WTC11 (cell line): ENCODE measurements at regions not wholly inside any gene's neighbourhood (a gene's known extent, or its start where the extent isn't known, plus 50 kb on each side); places are given as distances from the start of the nearest gene placed in this dataset.

ENCODE experiments used
- ATAC-seq: fragments of 200-7000 bp; cut with Tn5 transposase; 2 replicates; pipeline ENCODE4 v1.10.0; 2021; ENCODE audit warnings: mild to moderate bottlenecking, moderate library complexity
- CTCF ChIA-PET: fragments of 300-600 bp; sonication (Branson Sonifier 250); formaldehyde crosslinking; loops from one replicate; lab custom pipeline; 2021; ENCODE audit warnings: antibody characterized with exemption; lab: Charles Lee
- POLR2A ChIA-PET: fragments of 350-600 bp; sonication (Branson Sonifier 250); formaldehyde crosslinking; loops from one replicate; lab custom pipeline; 2021; ENCODE audit warnings: antibody characterized with exemption; lab: Charles Lee
- DNase-seq: peaks from one replicate; pipeline ENCODE4 v3.0.0; 2021; ENCODE audit warnings: low spot score
- H3K27ac Mint-ChIP-seq: 2 replicates; pipeline ENCODE4 v1.8.0; 2021; ENCODE audit warnings: mixed read lengths
- H3K27me3 Mint-ChIP-seq: 2 replicates; pipeline ENCODE4 v1.8.0; 2021; ENCODE audit warnings: low read depth, mild to moderate bottlenecking, moderate library complexity, mixed read lengths
- H3K36me3 Mint-ChIP-seq: 2 replicates; pipeline ENCODE4 v1.8.0; 2021; ENCODE audit warnings: mixed read lengths
- H3K4me1 Mint-ChIP-seq: 2 replicates; pipeline ENCODE4 v1.8.0; 2022; ENCODE audit warnings: mixed read lengths
- H3K4me3 Mint-ChIP-seq: 2 replicates; pipeline ENCODE4 v1.8.0; 2021; ENCODE audit warnings: mild to moderate bottlenecking, moderate library complexity, mixed read lengths
- H3K9me3 Mint-ChIP-seq: 2 replicates; pipeline ENCODE4 v1.8.0; 2021; ENCODE audit warnings: mixed read lengths
- AFF4 ChIP-seq: sonication (generic); formaldehyde crosslinking; IDR thresholded peaks from 2 replicates; pipeline ENCODE4 v1.8.1; 2023; ENCODE audit warnings: mild to moderate bottlenecking, missing genetic modification reagents, borderline replicate concordance
- ATF1 ChIP-seq: sonication (generic); formaldehyde crosslinking; IDR thresholded peaks from 2 replicates; pipeline ENCODE4 v1.8.1; 2023; ENCODE audit warnings: mild to moderate bottlenecking, moderate library complexity, missing genetic modification reagents
- CTCF ChIP-seq: fragments of 200-600 bp; IDR thresholded peaks from 2 replicates; pipeline ENCODE4 v1.8.0; 2022; ENCODE audit warnings: antibody characterized with exemption
- E2F1 ChIP-seq: sonication (generic); formaldehyde crosslinking; IDR thresholded peaks from 2 replicates; pipeline ENCODE4 v1.8.0; 2022; ENCODE audit warnings: mild to moderate bottlenecking, missing genetic modification reagents
- E2F5 ChIP-seq: sonication (generic); formaldehyde crosslinking; IDR thresholded peaks from 2 replicates; pipeline ENCODE4 v1.8.1; 2022; ENCODE audit warnings: mild to moderate bottlenecking, moderate library complexity, missing genetic modification reagents
- EMX1 ChIP-seq: fragments of 250-450 bp; sonication (Bioruptor Pico); IDR thresholded peaks from 2 replicates; pipeline ENCODE4 v1.8.0; 2021; ENCODE audit warnings: mild to moderate bottlenecking
- FOXJ3 ChIP-seq: sonication (generic); formaldehyde crosslinking; IDR thresholded peaks from 2 replicates; pipeline ENCODE4 v1.9.0; 2021; ENCODE audit warnings: missing genetic modification reagents, mild to moderate bottlenecking, borderline replicate concordance
- FOXP1 ChIP-seq: sonication (generic); formaldehyde crosslinking; IDR thresholded peaks from 2 replicates; pipeline ENCODE4 v1.8.0; 2022; ENCODE audit warnings: missing genetic modification reagents, mild to moderate bottlenecking, moderate library complexity, borderline replicate concordance
- GTF2I ChIP-seq: fragments of 250-450 bp; sonication (Bioruptor Pico); conservative IDR thresholded peaks from 2 replicates; pipeline ENCODE4 v1.4.0; 2021; ENCODE audit warnings: mild to moderate bottlenecking
- NFYB ChIP-seq: sonication (generic); formaldehyde crosslinking; conservative IDR thresholded peaks from 2 replicates; pipeline ENCODE4 v1.8.0; 2022; ENCODE audit warnings: low read depth, missing genetic modification reagents
- OVOL2 ChIP-seq: fragments of 250-450 bp; sonication (Bioruptor Pico); IDR thresholded peaks from 2 replicates; pipeline ENCODE4 v1.9.0; 2021; ENCODE audit warnings: mild to moderate bottlenecking, borderline replicate concordance
- SMAD3 ChIP-seq: sonication (generic); formaldehyde crosslinking; IDR thresholded peaks from 2 replicates; pipeline ENCODE4 v1.8.0; 2022; ENCODE audit warnings: missing genetic modification reagents, mild to moderate bottlenecking, borderline replicate concordance
- USF1 ChIP-seq: sonication (generic); formaldehyde crosslinking; IDR thresholded peaks from 2 replicates; pipeline ENCODE4 v1.8.0; 2022; ENCODE audit warnings: mild to moderate bottlenecking, missing genetic modification reagents
- ZNF121 ChIP-seq: sonication (generic); formaldehyde crosslinking; IDR thresholded peaks from 2 replicates; pipeline ENCODE4 v1.8.0; 2023; ENCODE audit warnings: missing genetic modification reagents
- ZNF219 ChIP-seq: sonication (generic); formaldehyde crosslinking; IDR thresholded peaks from 2 replicates; pipeline ENCODE4 v1.8.0; 2023; ENCODE audit warnings: missing genetic modification reagents, mild to moderate bottlenecking, borderline replicate concordance
- ZNF512 ChIP-seq: sonication (generic); formaldehyde crosslinking; IDR thresholded peaks from 2 replicates; pipeline ENCODE4 v1.8.1; 2022; ENCODE audit warnings: missing genetic modification reagents, borderline replicate concordance

- TF ChIP-seq ZNF121 (CRISPR knock-in tag) (no peak), ZNF512 (CRISPR knock-in tag) (no peak), OVOL2 (no peak), ZNF219 (CRISPR knock-in tag) (no peak)
These were observed 379.0 kb downstream of the CCER1 start (continued) for GRCh38 chr12:90575995-90576394.

GRCh38 chr12:90574676-90575075 is 380.3 kb downstream of the CCER1 start:
- peaks cover 4% of the 10 kb centered on the region; the same call in 1 of the 2 replicates for H3K4me1 Mint-ChIP-seq
- peaks cover 23% of the 10 kb centered on the region for H3K9me3 Mint-ChIP-seq
- POLR2A ChIA-PET = no interaction called here
- no peak for TF ChIP-seq ATF1 (CRISPR knock-in tag)
- TF ChIP-seq E2F5 (CRISPR knock-in tag) = no peak
- no peak for TF ChIP-seq CTCF
- no peak for TF ChIP-seq AFF4 (CRISPR knock-in tag)
- no peak for TF ChIP-seq E2F1 (CRISPR knock-in tag)
- no peak for TF ChIP-seq FOXJ3 (CRISPR knock-in tag)
- TF ChIP-seq GTF2I (CRISPR knock-in tag) = no peak
- TF ChIP-seq USF1 (CRISPR knock-in tag) = no peak
- TF ChIP-seq NFYB = no peak
- no peak for TF ChIP-seq SMAD3 (CRISPR knock-in tag)
- no peak for TF ChIP-seq EMX1
- TF ChIP-seq FOXP1 = no peak
- peak overlapping the region; percentile 42; the same call in 1 of the 2 replicates for H3K27ac Mint-ChIP-seq
- ATAC-seq (no peak), DNase-seq (no peak)
- no peak overlapping the region for H3K4me3 Mint-ChIP-seq
- CTCF ChIA-PET = no interaction called here
- H3K27me3 Mint-ChIP-seq = no peaks in the 10 kb centered on the region
- H3K36me3 Mint-ChIP-seq = no peaks in the 10 kb centered on the region
